GM19023 (cell line): ENCODE measurements at regions not wholly inside any gene's neighbourhood (a gene's known extent, or its start where the extent isn't known, plus 50 kb on each side); places are given as distances from the start of the nearest gene placed in this dataset.
"Not testable (repeated sequence)": the region's sequence is repeated elsewhere in the genome, so short reads cannot be mapped to it uniquely, and the experiment has no call there.

Source experiments
- ATAC-seq: cut with Tn5 transposase; IDR thresholded peaks from one replicate; pipeline ENCODE4 v1.9.1; 2021; ENCODE audit warnings: mild to moderate bottlenecking, moderate library complexity; ENCODE audit not compliant: unreplicated experiment

DNA sequence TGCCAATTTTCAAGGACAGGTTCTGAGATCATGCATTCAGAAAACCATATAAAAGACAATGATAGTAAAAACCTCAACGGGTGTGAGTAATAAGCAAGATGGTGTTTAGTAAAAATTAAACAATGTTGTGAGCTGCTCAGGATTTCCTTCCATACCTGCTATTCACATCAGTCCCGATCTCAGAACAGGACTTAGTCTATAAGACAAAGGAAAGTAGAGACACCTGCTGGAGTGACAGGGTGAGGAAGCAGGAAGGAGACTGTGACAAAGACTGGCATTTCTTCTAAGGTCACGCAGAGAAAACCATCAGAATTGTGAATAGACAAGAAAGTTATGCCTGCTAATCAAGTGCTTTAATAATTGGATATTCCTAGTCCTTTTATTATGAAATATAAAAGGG lies 648.0 kb downstream of the DACH1 start:
- no peak for ATAC-seq

DNA sequence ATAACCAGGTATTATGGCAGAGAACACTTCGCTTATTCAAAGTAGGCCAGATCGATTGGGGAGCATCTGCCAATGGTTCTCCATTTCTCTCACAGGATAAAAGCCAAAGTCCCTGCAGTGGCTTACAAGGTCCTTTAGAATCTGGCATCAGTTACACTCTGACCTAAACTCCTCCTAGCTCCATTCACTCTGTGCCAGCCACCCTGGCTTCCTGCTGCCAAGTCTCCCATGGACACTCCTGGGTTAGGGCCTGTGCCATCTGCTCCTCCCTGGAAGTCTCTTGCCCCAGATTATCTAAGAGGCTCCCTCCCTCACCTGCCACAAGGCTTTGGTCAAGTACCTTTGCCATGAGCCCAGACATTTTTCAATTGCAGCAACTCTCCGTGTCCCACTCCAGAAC lies 649.2 kb downstream of the DACH1 start:
- no peak for ATAC-seq

GRCh38 chr13:71214821-71215220 lies 652.2 kb downstream of the DACH1 start:
- ATAC-seq, result no peak

DNA sequence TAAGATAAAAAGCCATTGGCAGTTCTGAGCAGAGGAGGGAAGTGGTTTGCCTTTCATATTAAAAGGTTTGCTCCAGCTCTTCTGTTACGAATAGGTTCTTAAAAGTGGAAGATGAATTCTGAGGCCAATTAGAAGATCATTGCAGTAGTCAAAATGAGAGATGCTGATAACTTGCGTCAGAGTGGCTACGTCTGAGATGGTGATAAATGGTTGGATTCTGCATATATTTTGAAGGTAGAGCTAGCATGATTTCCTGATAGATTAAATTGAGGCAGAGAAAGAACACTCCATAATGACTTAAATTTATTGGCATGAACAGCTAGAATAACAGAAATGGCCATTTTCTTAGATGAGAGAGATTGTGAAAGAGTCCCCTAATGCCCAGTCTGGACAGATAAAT lies 652.6 kb downstream of the DACH1 start:
- ATAC-seq, result no peak

DNA sequence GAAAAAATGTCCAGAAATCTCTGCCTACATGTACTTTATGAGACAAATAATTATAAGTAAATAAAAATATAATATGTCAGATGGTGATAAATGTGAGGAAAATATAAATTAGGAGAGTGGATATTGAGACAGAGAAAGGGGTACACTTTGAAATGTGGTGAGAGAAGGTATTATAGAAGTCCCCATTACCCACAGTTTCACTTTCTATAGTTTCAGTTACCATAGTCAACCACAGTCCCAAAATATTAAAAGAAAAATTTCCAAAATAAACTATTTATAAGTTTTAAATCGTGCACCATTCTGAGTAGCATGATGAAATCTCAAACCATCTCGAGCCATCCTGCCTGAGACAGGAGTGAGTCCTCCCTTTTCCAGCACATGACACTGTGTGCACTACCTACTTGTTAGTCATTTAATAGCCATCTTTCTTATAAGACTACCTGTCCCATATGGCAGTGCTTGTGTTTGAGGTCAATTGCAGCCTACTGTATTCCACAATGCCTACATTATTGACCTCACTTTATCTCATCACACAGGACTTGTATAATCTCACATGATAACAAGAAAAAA lies 653.7 kb downstream of the DACH1 start:
- ATAC-seq, result no peak

- ATAC-seq, result no peak
Measured at GRCh38 chr13:71210861-71211260, 656.1 kb downstream of the DACH1 start.

- ATAC-seq, result no peak
Measured at GRCh38 chr13:71209217-71209616, 657.8 kb downstream of the DACH1 start.

DNA sequence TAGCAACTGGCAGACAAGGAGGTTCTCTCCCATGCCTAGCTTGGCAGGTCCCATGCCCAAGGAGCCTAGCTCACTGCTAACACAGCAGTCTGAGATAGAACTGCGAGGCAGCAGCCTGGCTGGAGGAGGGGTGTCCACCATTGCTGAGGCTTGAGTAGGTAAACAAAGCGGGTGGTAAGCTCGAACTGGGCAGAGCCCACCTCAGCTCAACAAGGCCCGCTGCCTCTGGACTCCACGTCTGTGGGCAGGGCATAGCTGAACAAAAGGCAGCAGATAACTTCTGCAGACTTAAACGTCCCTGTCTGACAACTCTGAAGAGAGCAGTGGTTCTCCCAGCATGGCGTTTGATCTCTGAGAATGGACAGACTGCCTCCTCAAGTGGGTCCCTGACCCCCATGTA lies 682.4 kb downstream of the DACH1 start:
- not testable (repeated sequence) for ATAC-seq

DNA sequence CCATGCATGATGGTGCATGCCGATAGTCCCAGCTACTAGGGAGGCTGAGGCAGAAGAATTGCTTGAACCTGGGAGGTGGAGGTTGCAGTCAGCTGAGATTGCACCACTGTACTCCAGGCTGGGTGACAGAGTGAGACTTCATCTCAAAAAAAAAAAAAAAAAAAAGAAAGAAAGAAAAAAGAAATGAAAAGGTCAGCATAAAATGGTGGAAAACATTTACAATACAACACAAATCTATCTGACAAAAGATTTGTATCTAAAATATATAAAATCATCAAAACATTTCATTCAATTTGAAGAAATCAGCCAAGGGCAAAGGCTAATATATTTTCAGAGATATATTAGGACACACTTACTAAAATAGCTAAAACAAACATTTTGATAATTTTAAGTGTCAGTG lies 683.7 kb downstream of the DACH1 start:
- ATAC-seq, result not testable (repeated sequence)

GRCh38 chr13:71171740-71172139 lies 695.3 kb downstream of the DACH1 start:
- no peak for ATAC-seq

- no peak for ATAC-seq
Measured at GRCh38 chr13:71169180-71169579, 697.8 kb downstream of the DACH1 start.

DNA sequence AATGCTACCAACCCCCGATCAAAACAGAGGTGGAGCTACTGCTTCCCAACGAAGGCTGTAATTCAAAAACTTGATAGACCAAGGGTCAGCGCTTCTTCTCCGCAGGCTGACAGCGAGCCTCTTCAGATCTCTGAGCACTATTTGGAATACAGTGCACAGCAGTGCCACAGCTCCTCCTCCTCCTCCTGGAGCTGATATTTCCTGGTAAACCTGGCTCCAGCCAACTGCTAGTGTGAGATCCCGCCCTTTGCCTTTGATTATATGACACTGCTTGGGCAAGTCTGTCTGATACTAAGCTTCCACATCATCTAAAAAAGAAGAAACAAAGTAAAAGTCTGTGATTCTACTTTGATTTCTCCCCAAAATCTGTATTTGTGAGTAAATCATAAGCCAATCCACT lies 710.5 kb downstream of the DACH1 start:
- ATAC-seq, result no peak

- no peak for ATAC-seq
Measured at GRCh38 chr13:71149498-71150363, 717.3 kb downstream of the DACH1 start.

GRCh38 chr13:71149046-71149445 lies 718.0 kb downstream of the DACH1 start:
- no peak for ATAC-seq

GRCh38 chr13:71148396-71148795 lies 718.6 kb downstream of the DACH1 start:
- ATAC-seq, result no peak

GRCh38 chr13:71144883-71145282 lies 722.1 kb downstream of the DACH1 start:
- no peak for ATAC-seq

DNA sequence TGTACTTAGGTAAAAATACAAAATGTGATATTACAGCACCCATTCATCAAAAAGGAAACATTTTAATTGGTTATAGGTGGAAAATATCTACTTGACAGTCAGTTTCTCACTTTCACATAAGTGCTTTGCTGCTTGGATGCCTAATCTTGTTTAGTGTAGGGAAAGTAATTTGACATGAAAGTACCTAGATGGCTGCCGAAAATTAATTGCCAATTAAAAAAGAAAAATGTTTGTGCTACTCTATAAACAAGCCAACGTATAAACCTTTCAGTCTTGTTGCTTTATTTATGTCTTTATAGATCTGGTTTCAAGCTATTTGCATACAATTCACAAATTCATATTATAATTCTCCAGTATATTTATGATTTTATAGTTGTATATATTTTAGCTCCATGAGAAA lies 729.9 kb downstream of the DACH1 start:
- ATAC-seq, result no peak

- ATAC-seq, result no peak
Measured at GRCh38 chr13:71124230-71124629, 742.8 kb downstream of the DACH1 start.

DNA sequence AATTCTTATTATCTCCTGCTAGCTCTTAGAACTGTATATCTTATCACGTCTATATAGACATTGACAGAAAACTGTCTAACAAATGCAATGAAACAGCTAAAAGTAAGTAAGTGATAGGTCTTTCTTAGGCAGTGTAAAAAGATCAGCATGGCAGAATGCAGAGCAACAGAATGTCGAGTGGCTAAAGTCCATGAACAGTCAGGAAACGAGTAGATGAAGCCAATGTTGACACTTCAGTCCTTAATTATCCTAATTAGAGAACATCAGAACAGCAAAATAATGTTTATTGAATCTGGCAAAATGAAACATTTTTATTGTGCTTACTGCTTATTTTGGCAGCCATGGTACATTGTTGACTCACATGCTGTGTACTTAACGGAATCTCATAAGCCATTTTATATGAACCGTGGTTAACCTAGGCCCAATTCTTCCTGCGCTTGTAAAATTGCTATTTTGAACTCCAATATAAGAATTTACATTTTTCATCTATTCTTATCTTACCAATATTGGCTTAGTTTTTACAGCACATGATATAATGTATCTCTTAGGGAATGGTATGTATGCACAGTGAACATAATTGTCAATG lies 748.1 kb downstream of the DACH1 start:
- no peak for ATAC-seq

DNA sequence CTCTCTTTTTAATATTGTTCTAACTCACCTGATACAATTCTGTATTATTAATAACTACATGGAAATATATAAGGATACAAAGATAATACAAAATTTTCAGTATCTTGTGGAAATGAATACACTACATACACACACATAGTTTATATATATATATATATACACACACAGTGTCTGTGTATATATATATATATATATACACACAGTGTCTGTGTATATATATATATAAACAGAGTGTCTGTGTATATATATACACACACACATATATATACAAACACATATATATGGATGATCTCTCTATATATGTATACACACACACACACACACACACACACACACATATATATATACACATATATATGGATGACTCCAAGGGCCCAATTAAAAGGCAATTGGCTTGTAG lies 749.1 kb downstream of the DACH1 start:
- ATAC-seq, result no peak

DNA sequence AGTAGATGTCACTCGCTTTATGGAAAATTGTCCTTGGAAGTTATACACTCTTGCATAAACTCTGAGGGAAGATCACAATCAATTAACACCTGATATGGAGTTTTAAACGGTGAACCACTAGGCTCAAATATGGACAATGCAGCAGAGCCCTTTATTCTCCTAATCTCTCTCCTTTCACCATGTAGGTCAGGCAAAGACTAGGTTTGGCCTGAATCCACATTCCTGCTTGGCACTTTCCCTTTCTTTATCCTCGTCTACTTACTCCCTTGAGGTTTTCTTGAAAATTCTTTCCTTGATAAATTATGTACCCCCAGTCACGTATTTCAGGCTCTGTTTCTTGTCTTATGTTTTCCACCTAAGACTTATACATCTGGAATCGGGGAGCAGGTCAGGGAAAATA lies 751.7 kb downstream of the DACH1 start:
- ATAC-seq, result no peak

DNA sequence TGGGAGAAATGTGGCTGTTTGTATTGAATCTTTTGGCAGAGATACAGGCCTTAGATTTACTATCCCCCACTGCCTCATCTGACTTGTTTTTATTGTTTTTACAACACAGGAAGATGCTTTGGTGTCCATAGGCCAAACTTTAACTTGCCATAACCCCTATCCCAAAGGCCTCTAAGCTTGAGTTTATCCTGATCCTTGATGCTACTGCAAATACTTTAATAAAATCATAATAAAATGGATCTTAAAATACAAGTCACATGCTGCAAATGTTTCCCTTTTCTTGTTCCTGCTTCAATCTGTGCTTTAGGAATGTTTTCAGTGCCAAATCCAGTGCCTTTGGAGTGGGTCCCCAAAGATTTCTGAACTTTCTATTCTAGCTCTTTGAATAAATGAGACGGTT lies 770.6 kb downstream of the DACH1 start:
- ATAC-seq, result no peak
